WERI-Rb-1 (cell line): ENCODE measurements at regions not wholly inside any gene's neighbourhood (a gene's known extent, or its start where the extent isn't known, plus 50 kb on each side); places are given as distances from the start of the nearest gene placed in this dataset.

Experiments
- DNase-seq: peaks from one replicate; pipeline ENCODE4 v3.0.0-alpha.2; 2020
- H3K27ac ChIP-seq: fragments of 250-450 bp; sonication (Bioruptor Pico); 2 replicates; pipeline ENCODE4 v1.5.1; 2020; ENCODE audit warnings: mild to moderate bottlenecking, moderate library complexity
- H3K27me3 ChIP-seq: fragments of 250-450 bp; sonication (Bioruptor Pico); 2 replicates; pipeline ENCODE4 v1.5.1; 2021; ENCODE audit warnings: mild to moderate bottlenecking, low read depth, moderate library complexity; ENCODE audit not compliant: insufficient read depth, severe bottlenecking
- H3K36me3 ChIP-seq: fragments of 250-450 bp; sonication (Bioruptor Pico); 2 replicates; pipeline ENCODE4 v1.5.1; 2020; ENCODE audit warnings: mild to moderate bottlenecking, moderate library complexity
- H3K4me3 ChIP-seq: 2 replicates; pipeline ENCODE4 v1.5.1; 2011; ENCODE audit warnings: low read depth, mild to moderate bottlenecking, control low read depth, low read length
- H3K9me3 ChIP-seq: fragments of 250-450 bp; sonication (Bioruptor Pico); 2 replicates; pipeline ENCODE4 v1.5.1; 2021; ENCODE audit warnings: mild to moderate bottlenecking, moderate library complexity; ENCODE audit not compliant: severe bottlenecking
- TF ChIP-seq, protein P1 (sequence below): IDR thresholded peaks from 2 replicates; pipeline ENCODE4 v1.5.1; 2011; ENCODE audit warnings: low read depth, mild to moderate bottlenecking, control low read depth, inconsistent platforms, low read length

DNA sequence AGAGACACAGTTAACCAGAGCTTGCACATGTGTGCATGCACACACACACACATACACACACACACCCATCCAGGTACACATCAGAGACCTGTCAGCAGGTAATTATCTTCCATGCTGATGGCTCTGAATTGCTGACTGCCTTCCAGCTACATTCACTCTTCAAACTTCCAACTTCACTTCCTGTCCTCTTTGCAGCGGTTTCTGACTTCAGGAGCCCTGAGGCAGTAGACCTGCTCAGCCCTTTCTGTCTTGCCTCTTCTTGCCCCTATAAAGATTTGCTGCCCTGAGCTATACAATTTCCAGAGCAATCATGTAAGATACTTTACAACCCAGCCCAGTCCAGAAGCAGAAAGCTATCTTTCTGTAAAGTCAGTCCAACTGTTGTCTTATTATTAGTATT lies 310.2 kb downstream of the FGFR2 start:
- TF ChIP-seq, protein P1, sequence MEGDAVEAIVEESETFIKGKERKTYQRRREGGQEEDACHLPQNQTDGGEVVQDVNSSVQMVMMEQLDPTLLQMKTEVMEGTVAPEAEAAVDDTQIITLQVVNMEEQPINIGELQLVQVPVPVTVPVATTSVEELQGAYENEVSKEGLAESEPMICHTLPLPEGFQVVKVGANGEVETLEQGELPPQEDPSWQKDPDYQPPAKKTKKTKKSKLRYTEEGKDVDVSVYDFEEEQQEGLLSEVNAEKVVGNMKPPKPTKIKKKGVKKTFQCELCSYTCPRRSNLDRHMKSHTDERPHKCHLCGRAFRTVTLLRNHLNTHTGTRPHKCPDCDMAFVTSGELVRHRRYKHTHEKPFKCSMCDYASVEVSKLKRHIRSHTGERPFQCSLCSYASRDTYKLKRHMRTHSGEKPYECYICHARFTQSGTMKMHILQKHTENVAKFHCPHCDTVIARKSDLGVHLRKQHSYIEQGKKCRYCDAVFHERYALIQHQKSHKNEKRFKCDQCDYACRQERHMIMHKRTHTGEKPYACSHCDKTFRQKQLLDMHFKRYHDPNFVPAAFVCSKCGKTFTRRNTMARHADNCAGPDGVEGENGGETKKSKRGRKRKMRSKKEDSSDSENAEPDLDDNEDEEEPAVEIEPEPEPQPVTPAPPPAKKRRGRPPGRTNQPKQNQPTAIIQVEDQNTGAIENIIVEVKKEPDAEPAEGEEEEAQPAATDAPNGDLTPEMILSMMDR: no peak
- Histone ChIP-seq H3K27me3 (no peaks in the 10 kb centered on the region), H3K36me3 (no peaks in the 10 kb centered on the region), H3K4me3 (no peak overlapping the region), H3K9me3 (no peaks in the 10 kb centered on the region), H3K27ac (no peak overlapping the region)
- no peak for DNase-seq

DNA sequence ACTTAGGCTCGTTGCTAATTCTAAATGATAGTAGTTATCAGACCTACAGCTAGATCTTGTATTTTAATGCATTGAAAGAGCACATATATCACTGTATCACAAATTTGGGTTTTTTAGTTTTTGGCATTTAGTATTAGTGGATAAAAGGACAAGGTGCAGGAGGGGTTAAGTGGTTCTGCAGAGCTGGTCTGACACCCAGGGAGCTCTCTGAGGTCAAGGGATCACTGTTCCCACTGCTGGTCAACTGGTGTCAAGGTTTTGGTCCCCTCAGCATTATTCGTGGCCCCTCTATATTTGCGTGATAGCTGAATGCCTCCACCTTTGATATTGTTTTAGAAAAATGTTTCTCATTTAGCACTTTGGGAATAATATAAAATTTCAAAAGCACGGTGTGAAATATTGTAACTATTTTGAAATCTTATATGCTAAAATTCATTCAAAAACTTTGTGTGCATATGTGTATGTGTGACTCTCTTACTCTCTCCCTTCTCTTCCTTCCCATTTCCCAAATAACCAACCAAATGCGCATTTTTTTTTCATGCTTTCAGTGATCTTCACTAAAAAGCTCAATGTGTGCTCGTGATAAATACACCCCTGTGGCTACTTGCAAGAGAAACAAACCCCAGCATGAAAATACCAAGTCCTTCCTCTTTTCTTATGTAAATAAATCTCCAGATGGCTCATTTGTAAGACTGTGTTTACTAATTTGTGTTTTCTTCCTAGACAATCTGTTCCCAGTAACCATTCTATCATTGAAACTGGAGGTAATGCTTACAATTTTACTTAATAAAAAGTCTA lies 309.2 kb downstream of the FGFR2 start:
- no peak for DNase-seq
- Histone ChIP-seq H3K27me3 (no peaks in the 10 kb centered on the region), H3K36me3 (no peaks in the 10 kb centered on the region), H3K27ac (no peak overlapping the region), H3K4me3 (no peak overlapping the region), H3K9me3 (no peaks in the 10 kb centered on the region)
- TF ChIP-seq, protein P1: no peak

GRCh38 chr10:121289800-121290199 lies 308.4 kb downstream of the FGFR2 start:
- Histone ChIP-seq H3K9me3 (no peaks in the 10 kb centered on the region), H3K36me3 (no peaks in the 10 kb centered on the region), H3K27me3 (no peaks in the 10 kb centered on the region), H3K4me3 (no peak overlapping the region), H3K27ac (no peak overlapping the region)
- TF ChIP-seq, protein P1: no peak
- DNase-seq: no peak

DNA sequence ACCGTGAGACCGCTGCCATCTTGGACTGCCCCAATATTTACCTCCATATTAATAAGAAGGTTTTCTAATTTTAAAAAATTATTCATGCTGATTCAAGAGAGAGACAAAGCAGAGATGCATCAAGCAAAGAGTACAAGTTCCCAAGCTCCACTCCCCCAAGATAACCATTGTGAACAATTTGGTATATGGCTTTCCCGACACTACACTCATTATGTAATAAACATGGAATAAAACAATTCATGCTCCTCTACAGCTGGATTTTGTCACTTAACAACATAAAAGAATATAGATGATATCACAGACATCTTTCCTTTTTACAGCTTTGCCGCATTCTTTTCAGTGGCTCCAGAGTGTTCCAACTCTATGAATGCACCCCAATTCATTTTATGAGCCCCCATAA lies 307.6 kb downstream of the FGFR2 start:
- Histone ChIP-seq H3K27ac (no peak overlapping the region), H3K27me3 (no peaks in the 10 kb centered on the region), H3K36me3 (no peaks in the 10 kb centered on the region), H3K4me3 (no peak overlapping the region), H3K9me3 (no peaks in the 10 kb centered on the region)
- TF ChIP-seq, protein P1: no peak
- DNase-seq: no peak

- Histone ChIP-seq H3K27me3 (no peaks in the 10 kb centered on the region), H3K36me3 (no peaks in the 10 kb centered on the region), H3K27ac (no peak overlapping the region), H3K9me3 (no peaks in the 10 kb centered on the region), H3K4me3 (no peak overlapping the region)
- DNase-seq: no peak
- TF ChIP-seq, protein P1: no peak
These were observed 306.9 kb downstream of the FGFR2 start for GRCh38 chr10:121291376-121291775.

- Histone ChIP-seq H3K9me3 (no peaks in the 10 kb centered on the region), H3K36me3 (no peaks in the 10 kb centered on the region), H3K27me3 (no peaks in the 10 kb centered on the region), H3K27ac (no peak overlapping the region), H3K4me3 (no peak overlapping the region)
- DNase-seq: no peak
- TF ChIP-seq, protein P1: no peak
These were observed 306.4 kb downstream of the FGFR2 start for GRCh38 chr10:121291823-121292222.
